HG02759 (cell line): ENCODE measurements at regions not wholly inside any gene's neighbourhood (a gene's known extent, or its start where the extent isn't known, plus 50 kb on each side); places are given as distances from the start of the nearest gene placed in this dataset.

ENCODE experiments used
- ATAC-seq: cut with Tn5 transposase; IDR thresholded peaks from one replicate; pipeline ENCODE4 v1.9.1; 2021; ENCODE audit warnings: mild to moderate bottlenecking, moderate library complexity; ENCODE audit not compliant: unreplicated experiment

GRCh38 chr6:140871911-140872310 is 1260.8 kb upstream of the GJE1 start:
- ATAC-seq = no peak

DNA sequence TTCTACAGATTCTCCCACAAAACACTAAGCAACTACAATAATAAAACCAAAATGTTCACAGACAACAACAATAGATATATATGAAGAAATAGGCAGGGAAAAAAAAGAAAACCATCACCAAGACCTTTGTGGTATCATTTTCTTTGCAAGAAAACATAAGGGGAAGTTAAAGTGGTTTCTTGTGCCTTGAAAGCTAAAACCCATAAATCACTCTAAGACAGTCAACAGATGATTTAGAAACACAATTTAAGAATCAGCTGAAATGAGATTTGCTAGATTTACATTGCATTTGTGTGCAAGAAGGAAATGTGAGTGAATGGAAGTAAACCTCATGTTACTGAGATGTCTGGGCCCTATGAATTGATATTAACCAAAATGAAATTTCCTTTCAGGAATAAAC is 1265.4 kb upstream of the GJE1 start:
- ATAC-seq = no peak

DNA sequence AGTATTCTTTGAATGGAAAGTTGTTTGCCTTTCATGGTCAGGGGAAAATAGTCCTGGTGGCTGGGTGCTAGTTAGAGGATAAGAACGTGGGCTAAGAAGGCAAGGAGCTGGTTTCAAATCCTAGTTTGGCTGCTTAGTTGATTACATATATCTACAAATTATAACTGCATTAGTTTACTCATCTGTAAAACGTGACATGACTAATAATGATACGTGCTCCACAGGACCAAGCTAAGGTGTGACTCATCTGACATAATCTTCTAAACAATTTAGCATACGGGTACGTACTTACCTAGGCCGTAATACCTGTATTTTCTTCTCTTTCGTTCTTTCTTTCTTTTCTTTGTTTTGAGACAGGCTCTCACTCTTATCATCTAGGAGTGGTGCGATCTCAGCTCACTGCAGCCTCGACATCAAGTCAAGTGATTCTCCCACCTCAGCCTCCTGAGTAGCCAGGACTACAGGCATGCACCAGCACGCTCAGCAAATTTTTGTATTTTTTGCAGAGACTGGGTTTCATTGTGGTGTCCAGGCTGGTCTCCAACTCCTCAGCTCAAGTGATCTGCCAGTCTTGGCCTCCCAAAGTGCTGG is 1274.2 kb upstream of the GJE1 start:
- no peak for ATAC-seq

GRCh38 chr6:140857739-140858380 is 1274.9 kb upstream of the GJE1 start:
- ATAC-seq = no peak

GRCh38 chr6:140855520-140855919 is 1277.2 kb upstream of the GJE1 start:
- ATAC-seq = no peak

DNA sequence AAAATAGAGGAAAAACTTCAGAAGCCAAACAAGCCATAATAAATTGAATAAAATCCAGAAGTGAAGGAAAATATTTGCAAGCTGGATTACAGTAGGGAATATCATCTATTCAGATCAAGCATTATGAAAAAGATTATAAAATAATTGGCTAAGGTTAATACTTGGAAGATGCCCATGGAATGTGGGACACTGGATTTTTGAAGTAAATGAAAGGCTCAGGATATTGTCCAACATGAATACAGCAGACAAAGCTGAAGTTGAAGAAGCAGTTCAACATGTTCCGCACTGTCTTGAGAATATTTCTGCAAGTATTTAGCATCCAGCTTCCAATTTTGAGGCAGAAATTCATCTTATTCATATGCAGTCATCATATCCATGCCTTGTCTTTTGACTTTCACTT is 1278.4 kb upstream of the GJE1 start:
- no peak for ATAC-seq

GRCh38 chr6:140850438-140850837 is 1282.3 kb upstream of the GJE1 start:
- ATAC-seq = no peak

DNA sequence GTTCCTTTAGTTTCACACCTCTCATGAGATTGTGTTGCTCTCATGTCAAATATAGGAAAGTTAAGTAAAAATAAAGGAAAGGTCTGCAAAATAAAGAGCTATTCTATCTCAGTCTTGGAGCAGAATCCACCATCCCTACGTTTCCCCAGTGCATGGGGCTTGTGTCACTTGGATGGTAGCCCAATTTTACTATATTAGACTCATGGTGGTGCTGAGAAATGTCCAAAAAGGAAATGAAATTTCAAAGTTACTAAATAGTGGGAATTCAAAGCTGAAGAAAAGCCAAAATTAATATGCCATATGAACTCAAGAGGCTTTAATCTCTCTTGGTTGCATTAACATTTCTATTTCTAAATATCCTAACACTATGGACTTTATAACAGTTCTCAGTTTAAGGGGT is 1283.3 kb upstream of the GJE1 start:
- ATAC-seq = no peak

DNA sequence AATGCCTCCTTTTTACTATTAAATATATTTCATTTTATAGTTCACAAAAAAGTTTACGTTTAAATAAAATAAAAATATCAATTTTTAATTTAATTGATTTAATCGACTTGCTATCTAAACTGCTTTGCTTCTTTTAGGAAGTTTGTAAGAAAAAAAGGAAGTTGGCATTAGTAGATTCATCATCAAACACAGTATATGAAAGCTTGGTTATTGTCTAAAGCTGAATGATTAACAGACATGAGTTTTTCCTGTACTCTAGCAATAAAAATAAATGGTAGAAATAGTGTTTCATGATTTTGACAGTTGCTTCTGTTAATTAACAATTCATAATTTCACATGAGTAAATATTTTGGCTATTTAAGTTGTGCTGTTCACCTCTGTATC is 1285.5 kb upstream of the GJE1 start:
- ATAC-seq = no peak

GRCh38 chr6:140846503-140847261 is 1286.0 kb upstream of the GJE1 start:
- ATAC-seq = no peak

GRCh38 chr6:140845701-140846100 is 1287.0 kb upstream of the GJE1 start:
- ATAC-seq = no peak

GRCh38 chr6:140844167-140844566 is 1288.6 kb upstream of the GJE1 start:
- no peak for ATAC-seq

DNA sequence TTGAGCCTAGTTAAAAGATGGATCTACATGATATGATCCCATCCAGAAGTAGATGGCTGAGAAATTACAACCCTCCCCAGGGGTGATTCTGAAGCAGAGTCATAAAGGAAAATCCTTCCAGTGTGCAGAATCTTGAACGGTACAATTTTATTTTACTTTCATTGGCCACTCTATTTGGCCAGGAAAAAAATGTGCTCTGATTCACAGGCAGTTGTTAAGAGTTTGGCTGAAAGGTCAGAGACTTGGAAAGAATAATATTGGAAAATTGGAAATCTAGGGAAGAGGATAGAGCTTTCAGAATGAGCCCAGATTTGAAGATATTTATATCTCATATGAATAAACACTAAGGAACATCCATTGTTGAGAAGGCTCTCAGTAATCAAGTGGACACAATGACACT is 1299.3 kb upstream of the GJE1 start:
- ATAC-seq = no peak

DNA sequence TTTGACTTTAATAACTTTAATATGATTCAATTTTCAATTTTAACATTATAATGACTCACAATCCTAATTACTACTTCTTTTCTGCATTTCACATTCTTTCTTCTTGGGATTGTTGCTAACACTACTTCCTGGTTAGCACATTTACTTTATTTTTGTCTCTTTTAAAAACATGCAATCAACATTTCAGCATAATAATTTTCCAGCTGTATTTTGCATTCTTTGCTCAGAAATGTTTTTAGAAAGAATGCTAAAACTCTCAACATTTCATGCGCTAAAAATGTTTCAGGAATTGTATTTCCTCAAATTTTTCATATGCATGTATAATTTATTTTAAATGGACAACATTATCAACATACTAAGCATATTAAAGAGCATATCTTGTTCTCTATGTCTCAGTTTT is 1302.1 kb upstream of the GJE1 start:
- ATAC-seq = no peak

- no peak for ATAC-seq
Observed at GRCh38 chr6:140828856-140829255, 1303.9 kb upstream of the GJE1 start.

DNA sequence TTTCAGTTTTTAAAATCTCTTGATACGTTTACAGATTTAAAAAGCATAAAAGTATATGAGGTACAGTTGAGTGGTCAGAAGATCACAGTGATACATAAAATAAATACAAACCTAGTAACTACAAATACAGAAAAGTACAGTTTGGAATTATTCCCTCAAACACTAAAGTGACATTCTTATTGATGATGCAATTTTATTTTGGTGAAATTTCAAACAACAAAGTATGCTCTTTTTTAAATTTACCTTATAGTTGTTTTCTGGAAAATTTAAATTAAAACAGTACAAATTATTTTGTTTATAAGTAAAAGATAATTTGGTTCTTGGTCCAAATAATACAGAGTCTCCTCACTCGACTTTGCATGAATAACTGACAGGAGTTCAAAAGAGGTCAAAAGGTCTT is 1305.1 kb upstream of the GJE1 start:
- ATAC-seq = no peak

- ATAC-seq = no peak
Observed at GRCh38 chr6:140825731-140826130, 1307.0 kb upstream of the GJE1 start.

DNA sequence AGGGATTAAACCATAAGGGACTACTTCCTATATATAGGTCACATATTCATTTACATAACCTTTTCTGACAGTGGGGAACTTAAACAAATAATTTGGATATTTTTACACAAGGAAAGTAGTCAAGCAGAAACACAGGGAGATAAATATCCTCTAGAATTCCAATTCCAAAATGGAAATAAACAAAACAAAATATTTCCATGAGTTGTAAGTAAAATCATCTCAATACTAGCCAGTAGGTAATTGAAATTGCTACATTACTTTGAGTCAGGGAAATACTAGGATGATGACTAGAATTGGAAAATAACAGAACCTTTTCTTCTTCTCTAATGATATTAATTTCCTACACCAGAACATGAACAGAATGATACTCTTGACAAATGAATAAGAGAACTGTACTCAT is 1308.1 kb upstream of the GJE1 start:
- ATAC-seq = no peak

- no peak for ATAC-seq
Observed at GRCh38 chr6:140821196-140821595, 1311.5 kb upstream of the GJE1 start.

GRCh38 chr6:140817176-140817575 is 1315.5 kb upstream of the GJE1 start:
- ATAC-seq = no peak

DNA sequence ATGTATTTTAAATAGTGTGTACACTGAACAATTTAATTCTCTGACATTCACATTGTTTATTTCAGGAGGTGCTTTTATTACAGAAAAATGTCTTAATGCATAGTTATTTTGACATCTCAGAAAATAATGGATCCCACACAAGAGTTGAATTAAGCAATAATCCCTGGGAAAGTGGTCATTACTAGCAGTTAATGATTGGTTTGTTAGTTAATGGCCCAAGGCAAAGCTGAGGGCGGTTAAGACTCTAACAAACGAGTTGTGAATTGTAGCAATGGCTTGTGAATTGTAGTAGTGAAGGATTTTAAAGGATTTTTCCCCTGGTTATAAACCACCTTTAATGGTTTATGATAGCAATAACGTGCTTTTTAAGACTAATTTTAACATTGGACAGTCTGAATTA is 1316.0 kb upstream of the GJE1 start:
- no peak for ATAC-seq

GRCh38 chr6:140812636-140813035 is 1320.1 kb upstream of the GJE1 start:
- ATAC-seq = no peak
